ENCODE measurements at regions not wholly inside any gene's neighbourhood (a gene's known extent, or its start where the extent isn't known, plus 50 kb on each side); places are given as distances from the start of the nearest gene placed in this dataset.

DNA sequence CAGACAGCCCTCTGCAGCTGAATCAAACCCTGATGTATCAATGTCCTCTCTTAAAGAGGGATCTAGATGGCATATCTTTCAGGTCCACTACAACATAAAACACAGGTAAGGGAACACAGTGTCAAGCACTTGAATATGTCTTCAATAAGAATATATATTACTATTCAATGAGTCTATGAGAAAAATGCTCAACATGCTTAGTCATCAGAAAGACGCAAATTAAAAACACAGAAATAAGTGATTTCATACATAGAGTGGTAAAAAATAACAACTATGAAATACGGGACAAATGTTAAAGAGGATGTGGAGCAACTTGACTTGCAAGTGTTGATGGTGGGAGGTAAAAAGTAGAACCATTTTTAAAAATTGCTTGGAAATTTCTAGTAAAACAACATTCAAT, 544.6 kb upstream of the HS3ST1 start:
- TF ChIP-seq FOXP2 (optimal IDR thresholded peaks at IDR 0.05; ENCODE audit: borderline replicate concordance, extremely low read depth, extremely low read length, insufficient read depth) (no peak), REST (IDR thresholded peaks at IDR 0.05; ENCODE audit: insufficient read depth in 1 of 2, low read depth in 2 of 2, low read length in 2 of 2) (no peak), TAF1 (IDR thresholded peaks at IDR 0.05; ENCODE audit: borderline replicate concordance, insufficient read depth, low read length) (no peak), SIN3A (IDR thresholded peaks at IDR 0.05; ENCODE audit: borderline replicate concordance, insufficient read depth, low read length) (no peak), POLR2AphosphoS5 (IDR thresholded peaks at IDR 0.05; ENCODE audit: low read depth, low read length) (no peak)

GRCh38 chr4:11970754-11971153, 542.1 kb upstream of the HS3ST1 start:
- TF ChIP-seq REST (IDR thresholded peaks at IDR 0.05; ENCODE audit: insufficient read depth in 1 of 2, low read depth in 2 of 2, low read length in 2 of 2), result no peak
- no peak for TF ChIP-seq TAF1 (IDR thresholded peaks at IDR 0.05; ENCODE audit: borderline replicate concordance, insufficient read depth, low read length)
- no peak for TF ChIP-seq FOXP2 (optimal IDR thresholded peaks at IDR 0.05; ENCODE audit: borderline replicate concordance, extremely low read depth, extremely low read length, insufficient read depth)
- no peak for TF ChIP-seq POLR2AphosphoS5 (IDR thresholded peaks at IDR 0.05; ENCODE audit: low read depth, low read length)
- no peak for TF ChIP-seq SIN3A (IDR thresholded peaks at IDR 0.05; ENCODE audit: borderline replicate concordance, insufficient read depth, low read length)

- TF ChIP-seq FOXP2 (optimal IDR thresholded peaks at IDR 0.05; ENCODE audit: borderline replicate concordance, extremely low read depth, extremely low read length, insufficient read depth), result no peak
- TF ChIP-seq SIN3A (IDR thresholded peaks at IDR 0.05; ENCODE audit: borderline replicate concordance, insufficient read depth, low read length), result no peak
- no peak for TF ChIP-seq TAF1 (IDR thresholded peaks at IDR 0.05; ENCODE audit: borderline replicate concordance, insufficient read depth, low read length)
- TF ChIP-seq POLR2AphosphoS5 (IDR thresholded peaks at IDR 0.05; ENCODE audit: low read depth, low read length), result no peak
- TF ChIP-seq REST (IDR thresholded peaks at IDR 0.05; ENCODE audit: insufficient read depth in 1 of 2, low read depth in 2 of 2, low read length in 2 of 2), result no peak
Observed at GRCh38 chr4:11966782-11967181, 538.1 kb upstream of the HS3ST1 start.

DNA sequence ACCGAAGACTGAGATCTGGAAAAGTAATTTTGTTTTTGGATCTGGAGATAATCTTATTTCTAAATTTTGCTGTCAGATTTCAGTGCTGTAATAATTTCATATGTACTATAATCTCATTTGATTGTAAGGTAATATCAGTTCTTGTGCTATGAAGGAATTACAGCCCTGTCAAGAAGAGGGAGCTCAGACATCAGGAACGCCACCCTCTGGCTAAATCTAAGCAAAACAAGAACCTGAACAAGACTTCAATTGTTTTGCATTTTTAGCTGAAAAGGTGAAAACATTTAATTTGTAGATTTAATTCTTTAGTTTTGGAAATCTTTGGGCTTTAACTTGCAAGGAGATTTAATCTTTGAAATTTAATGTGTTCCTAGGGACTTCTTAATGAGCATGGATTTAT, 525.4 kb upstream of the HS3ST1 start:
- TF ChIP-seq POLR2AphosphoS5 (IDR thresholded peaks at IDR 0.05; ENCODE audit: low read depth, low read length) (no peak), TAF1 (IDR thresholded peaks at IDR 0.05; ENCODE audit: borderline replicate concordance, insufficient read depth, low read length) (no peak), FOXP2 (optimal IDR thresholded peaks at IDR 0.05; ENCODE audit: borderline replicate concordance, extremely low read depth, extremely low read length, insufficient read depth) (no peak), REST (IDR thresholded peaks at IDR 0.05; ENCODE audit: insufficient read depth in 1 of 2, low read depth in 2 of 2, low read length in 2 of 2) (no peak), SIN3A (IDR thresholded peaks at IDR 0.05; ENCODE audit: borderline replicate concordance, insufficient read depth, low read length) (no peak)

- TF ChIP-seq POLR2AphosphoS5 (IDR thresholded peaks at IDR 0.05; ENCODE audit: low read depth, low read length) (no peak), REST (IDR thresholded peaks at IDR 0.05; ENCODE audit: insufficient read depth in 1 of 2, low read depth in 2 of 2, low read length in 2 of 2) (no peak), FOXP2 (optimal IDR thresholded peaks at IDR 0.05; ENCODE audit: borderline replicate concordance, extremely low read depth, extremely low read length, insufficient read depth) (no peak), SIN3A (IDR thresholded peaks at IDR 0.05; ENCODE audit: borderline replicate concordance, insufficient read depth, low read length) (no peak), TAF1 (IDR thresholded peaks at IDR 0.05; ENCODE audit: borderline replicate concordance, insufficient read depth, low read length) (no peak)
Observed at GRCh38 chr4:11949355-11949754, 520.7 kb upstream of the HS3ST1 start.
